HG02943 (cell line): ENCODE measurements at regions not wholly inside any gene's neighbourhood (a gene's known extent, or its start where the extent isn't known, plus 50 kb on each side); places are given as distances from the start of the nearest gene placed in this dataset.

Experiments used
- ATAC-seq: cut with Tn5 transposase; IDR thresholded peaks from one replicate; pipeline ENCODE4 v1.9.1; 2021; ENCODE audit warnings: mild to moderate bottlenecking, low read depth, moderate library complexity; ENCODE audit not compliant: unreplicated experiment

GRCh38 chr1:4110888-4111287 is 210.8 kb upstream of the C1orf174 start:
- ATAC-seq: no peak

DNA sequence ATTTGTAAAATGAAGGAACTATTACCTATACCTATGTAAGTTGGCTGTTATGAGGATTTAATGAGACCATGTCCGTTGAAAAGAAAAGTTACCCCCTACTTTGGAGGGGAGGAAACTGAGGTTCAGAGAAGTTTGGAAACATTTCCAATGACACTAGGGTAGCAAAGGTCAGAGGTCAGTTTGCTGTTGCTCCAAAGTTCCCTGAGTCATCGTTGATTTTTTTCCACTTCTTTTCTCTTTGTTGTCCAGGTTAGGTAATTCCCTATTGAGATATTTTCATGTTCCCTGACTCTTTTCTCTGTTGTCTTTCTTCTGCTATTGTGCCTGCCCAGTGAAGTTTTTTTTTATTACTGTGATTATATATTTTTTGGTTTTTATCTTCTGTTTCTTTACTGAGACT is 213.8 kb upstream of the C1orf174 start:
- no peak for ATAC-seq

- ATAC-seq: no peak
Measured at GRCh38 chr1:4115191-4115900, 215.3 kb upstream of the C1orf174 start.

DNA sequence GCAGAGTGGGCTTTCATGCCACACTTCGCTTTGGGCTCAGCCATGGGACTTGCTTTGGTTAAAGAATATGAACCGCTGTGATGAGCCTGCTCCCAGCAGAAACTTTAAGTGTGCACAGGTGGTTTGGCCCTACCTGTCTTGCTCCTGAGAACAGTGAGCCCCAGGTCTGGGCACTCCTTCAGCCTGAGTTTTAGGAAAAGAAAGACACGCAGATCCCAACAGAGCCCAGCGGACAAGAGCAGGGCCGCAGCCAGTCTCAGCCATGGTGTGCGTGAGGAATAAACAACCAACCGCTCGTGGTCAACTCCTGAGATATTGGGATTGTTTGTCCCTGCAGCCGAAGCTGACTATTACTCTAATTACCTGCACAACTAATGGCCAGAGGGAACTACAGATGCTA is 217.1 kb upstream of the C1orf174 start:
- no peak for ATAC-seq

GRCh38 chr1:4118746-4119515 is 218.9 kb upstream of the C1orf174 start:
- ATAC-seq: no peak

GRCh38 chr1:4119516-4120220 is 219.6 kb upstream of the C1orf174 start:
- ATAC-seq: no peak

DNA sequence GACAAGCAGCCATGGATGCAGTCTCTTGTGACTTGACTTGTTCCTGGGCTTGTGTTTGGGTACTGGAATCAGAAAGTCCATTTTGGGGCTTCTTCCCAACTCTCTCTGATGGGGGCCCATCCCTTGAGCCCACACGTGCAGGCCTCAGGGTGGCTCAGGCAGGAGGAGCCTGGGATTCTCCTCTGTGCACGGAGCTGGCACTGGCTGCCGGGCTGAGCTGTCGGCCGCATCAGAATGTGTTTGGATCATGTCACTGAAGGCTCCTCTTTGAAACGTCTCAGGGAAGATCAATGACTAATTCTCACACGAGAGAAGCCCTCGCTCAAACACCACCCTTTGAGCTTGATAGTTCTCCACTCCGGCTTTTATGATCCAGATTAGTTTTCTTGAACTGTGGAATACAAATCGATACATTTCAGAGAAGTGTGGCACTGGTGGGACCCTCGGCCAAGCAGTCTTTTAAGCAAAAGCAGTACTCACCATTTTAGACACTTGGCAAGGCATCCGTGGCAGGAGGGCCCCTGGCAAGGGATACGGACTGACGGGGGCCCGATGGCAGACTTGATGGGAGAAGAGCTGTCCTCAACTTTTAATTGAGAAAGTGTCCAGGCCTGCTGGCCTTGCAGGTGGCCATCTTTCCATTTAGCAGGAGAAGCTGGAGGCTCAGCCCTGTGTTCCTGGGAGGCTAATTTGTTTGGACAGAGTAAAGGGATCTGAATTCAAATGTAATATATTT is 220.7 kb upstream of the C1orf174 start:
- ATAC-seq: no peak

DNA sequence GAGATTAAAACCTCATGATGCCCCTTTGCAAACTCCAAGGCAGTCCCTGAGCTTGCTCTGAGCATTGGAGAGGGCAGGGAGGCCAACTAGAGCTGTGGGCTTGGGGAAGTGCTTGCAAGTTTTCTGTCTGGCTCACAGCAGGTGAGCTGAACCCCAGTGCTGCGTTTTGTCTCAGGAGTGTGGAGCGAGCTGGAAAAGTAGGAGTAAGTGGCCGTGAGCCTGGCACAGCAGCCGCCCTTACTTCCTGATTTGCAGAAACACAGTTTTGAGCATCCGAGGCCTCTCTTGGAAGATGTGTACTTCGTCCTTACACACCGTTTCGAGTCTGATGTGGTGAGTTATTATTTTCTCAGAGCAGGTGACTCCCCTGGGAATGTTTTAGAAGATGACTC is 221.2 kb upstream of the C1orf174 start:
- no peak for ATAC-seq

- ATAC-seq: no peak
Measured at GRCh38 chr1:4121834-4122512, 221.9 kb upstream of the C1orf174 start.

- no peak for ATAC-seq
Measured at GRCh38 chr1:4122513-4123160, 222.6 kb upstream of the C1orf174 start.

DNA sequence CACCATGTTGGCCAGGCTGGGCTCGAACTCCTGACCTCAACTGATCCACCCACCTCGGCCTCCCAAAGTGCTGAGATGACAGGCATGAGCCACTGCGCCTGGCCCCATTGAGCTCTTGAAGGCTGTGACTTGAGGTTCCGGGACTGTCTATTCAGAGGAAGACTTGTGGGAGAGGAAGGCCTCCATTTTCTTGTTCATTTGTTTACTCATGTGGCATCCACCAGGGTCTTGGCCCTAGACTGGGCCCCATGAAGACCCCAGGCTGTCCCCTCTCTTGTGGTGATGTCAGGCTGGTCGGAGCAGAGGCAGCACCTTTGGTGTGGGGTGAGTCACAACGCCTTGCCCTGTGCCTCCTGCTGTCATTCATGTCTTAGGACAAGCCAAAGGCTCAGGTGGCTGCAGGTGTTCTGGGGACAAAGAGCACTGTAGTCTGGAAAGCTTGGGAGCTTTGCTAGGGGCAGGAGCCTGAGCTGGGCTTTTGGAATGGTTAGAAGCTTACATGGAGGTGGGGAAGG is 224.6 kb upstream of the C1orf174 start:
- no peak for ATAC-seq

- ATAC-seq: no peak
Measured at GRCh38 chr1:4126251-4126650, 226.2 kb upstream of the C1orf174 start.

- no peak for ATAC-seq
Measured at GRCh38 chr1:4126731-4127591, 226.9 kb upstream of the C1orf174 start.

DNA sequence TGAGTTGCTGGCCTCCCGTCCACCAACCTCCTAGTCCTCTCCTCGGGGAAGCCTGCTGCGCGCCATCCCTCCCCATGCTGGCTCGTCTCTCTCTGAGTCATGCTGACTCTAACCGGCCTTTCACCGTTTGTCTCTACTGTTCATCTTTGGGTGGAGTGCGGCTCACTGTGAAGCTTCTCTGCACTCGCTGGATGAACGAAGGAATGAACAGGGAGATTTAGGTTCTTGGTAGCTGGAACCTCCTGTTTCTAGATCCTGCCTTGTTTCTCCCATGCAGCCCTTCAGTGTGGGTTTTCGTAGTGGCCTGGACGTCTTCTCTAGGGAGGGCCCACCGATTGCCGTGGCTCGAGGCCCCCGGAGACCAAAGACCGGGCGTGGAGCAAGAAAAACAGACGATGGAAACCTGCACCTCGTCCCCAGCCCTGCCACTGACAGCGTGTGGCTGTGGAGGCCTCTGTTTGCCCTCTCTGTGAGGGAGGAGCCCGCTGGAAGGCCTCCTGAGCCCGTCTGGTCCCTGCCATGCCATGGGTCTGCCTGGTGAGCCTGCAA is 227.6 kb upstream of the C1orf174 start:
- no peak for ATAC-seq

GRCh38 chr1:4128616-4129015 is 228.5 kb upstream of the C1orf174 start:
- ATAC-seq: no peak

GRCh38 chr1:4129693-4130092 is 229.6 kb upstream of the C1orf174 start:
- ATAC-seq: no peak

GRCh38 chr1:4130096-4130495 is 230.0 kb upstream of the C1orf174 start:
- ATAC-seq: no peak

- ATAC-seq: no peak
Measured at GRCh38 chr1:4131734-4132133, 231.7 kb upstream of the C1orf174 start.
